ENCODE measurements at regions not wholly inside any gene's neighbourhood (a gene's known extent, or its start where the extent isn't known, plus 50 kb on each side); places are given as distances from the start of the nearest gene placed in this dataset.

DNA sequence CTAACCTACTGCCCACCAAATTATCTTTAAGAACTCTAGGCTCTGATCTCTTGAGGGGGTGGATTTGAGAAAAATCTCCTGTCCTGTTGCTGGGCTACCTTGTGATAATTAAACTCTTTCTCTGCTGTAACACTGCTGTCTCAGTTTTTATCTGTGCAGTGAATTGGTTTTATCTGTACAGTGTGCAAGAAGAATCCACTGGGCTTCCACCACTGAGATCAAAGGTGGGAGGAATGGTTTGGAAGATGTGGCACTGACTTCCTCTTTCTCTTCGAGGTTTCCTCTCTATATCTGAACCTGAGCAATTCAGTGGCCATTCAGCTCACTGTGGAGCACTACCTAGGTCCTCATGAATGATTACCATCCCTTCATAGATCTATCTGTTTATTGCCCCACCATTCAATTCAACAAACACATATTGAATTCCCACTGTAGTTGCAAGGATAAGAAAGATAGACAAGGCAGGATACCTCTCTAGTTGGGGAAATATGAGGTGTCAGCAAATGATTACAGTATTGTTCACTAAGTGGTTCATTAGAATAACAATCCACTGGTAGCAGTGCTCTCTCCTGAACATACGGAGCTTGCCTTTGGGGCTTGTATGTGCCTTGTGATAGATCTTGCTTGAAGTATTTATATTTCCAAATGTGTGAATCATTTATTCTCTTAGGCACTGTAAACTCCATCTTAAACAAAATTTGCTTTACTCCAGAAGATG is 172.1 kb upstream of the ARG1 start:
- Histone ChIP-seq H3K4me3 (no peak overlapping the region), H4K20me1 (replicated peaks; ENCODE audit: insufficient read depth) (no peaks in the 10 kb centered on the region), H3F3A (replicated peaks; ENCODE audit: low read depth) (no peaks in the 10 kb centered on the region), H3K27ac (ENCODE audit: low read depth) (no peak overlapping the region), H3K79me2 (replicated peaks; ENCODE audit: insufficient read depth) (no peaks in the 10 kb centered on the region), H3K27me3 (ENCODE audit: insufficient read depth) (no peaks in the 10 kb centered on the region), H3K4me1 (ENCODE audit: insufficient read depth) (0 out of 2 replicates have a peak, but pooled peaks cover 11% of the 10 kb centered on the region), H2AFZ (peak overlapping the region; percentile 5), H3K9me2 (ENCODE audit: insufficient read depth) (no peaks in the 10 kb centered on the region), H3K36me3 (ENCODE audit: insufficient read depth) (0 out of 2 replicates have a peak, but pooled peaks cover 3% of the 10 kb centered on the region), H3K4me2 (no peak overlapping the region)
- Mint-ChIP-seq H3K4me3 (no peak overlapping the region), H3K27ac (no peak overlapping the region), H3K9me3 (peaks cover 38% of the 10 kb centered on the region), H3K36me3 (ENCODE audit: low read depth) (peaks cover 38% of the 10 kb centered on the region), H3K27me3 (ENCODE audit: insufficient read depth, low read depth, poor library complexity) (no peaks in the 10 kb centered on the region), H3K4me1 (peaks cover 9% of the 10 kb centered on the region; the same call in 2 of the 3 replicates)
- peak; percentile 29; the same call in 1 of the 3 replicates for ATAC-seq
- DNase-seq (ENCODE audit: low spot score) = no peak
- TF ChIP-seq EZH2 (IDR thresholded peaks at IDR 0.05; ENCODE audit: low read depth, unreplicated experiment) = no peak
- TF ChIP-seq POLR2AphosphoS5 (IDR thresholded peaks at IDR 0.05; ENCODE audit: low read depth) = no peak
- no peak for TF ChIP-seq STAT1 (IDR thresholded peaks at IDR 0.05; ENCODE audit: unreplicated experiment)
- TF ChIP-seq, protein P1, sequence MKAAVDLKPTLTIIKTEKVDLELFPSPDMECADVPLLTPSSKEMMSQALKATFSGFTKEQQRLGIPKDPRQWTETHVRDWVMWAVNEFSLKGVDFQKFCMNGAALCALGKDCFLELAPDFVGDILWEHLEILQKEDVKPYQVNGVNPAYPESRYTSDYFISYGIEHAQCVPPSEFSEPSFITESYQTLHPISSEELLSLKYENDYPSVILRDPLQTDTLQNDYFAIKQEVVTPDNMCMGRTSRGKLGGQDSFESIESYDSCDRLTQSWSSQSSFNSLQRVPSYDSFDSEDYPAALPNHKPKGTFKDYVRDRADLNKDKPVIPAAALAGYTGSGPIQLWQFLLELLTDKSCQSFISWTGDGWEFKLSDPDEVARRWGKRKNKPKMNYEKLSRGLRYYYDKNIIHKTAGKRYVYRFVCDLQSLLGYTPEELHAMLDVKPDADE (IDR thresholded peaks at IDR 0.05) = no peak

DNA sequence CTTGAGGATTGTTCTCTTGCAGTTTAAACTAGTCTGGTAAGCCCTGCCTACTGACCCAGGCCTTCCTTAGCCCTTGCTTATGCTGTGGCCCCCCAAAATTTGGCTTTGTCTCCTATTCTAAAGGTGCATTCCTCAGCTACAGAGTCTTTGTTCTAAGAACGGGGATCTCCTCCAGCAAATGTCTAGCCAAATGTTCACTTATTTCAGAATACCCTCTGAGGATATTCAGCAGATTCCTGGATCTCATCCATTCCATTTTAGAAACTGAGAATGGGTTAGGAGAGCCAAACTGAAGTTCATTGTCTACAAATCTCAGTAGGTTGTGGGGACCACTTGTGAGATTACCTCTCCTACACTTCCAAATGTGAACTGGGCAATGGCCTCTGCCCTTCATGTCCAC is 164.2 kb upstream of the ARG1 start:
- Histone ChIP-seq H3K27me3 (ENCODE audit: insufficient read depth) (no peaks in the 10 kb centered on the region), H3K79me2 (replicated peaks; ENCODE audit: insufficient read depth) (no peaks in the 10 kb centered on the region), H3K9me2 (ENCODE audit: insufficient read depth) (peaks cover 9% of the 10 kb centered on the region; the same call in 1 of the 2 replicates), H3K27ac (ENCODE audit: low read depth) (no peak overlapping the region), H4K20me1 (replicated peaks; ENCODE audit: insufficient read depth) (no peaks in the 10 kb centered on the region), H3K4me2 (no peak overlapping the region), H3K36me3 (ENCODE audit: insufficient read depth) (no peaks in the 10 kb centered on the region), H2AFZ (0 out of 2 replicates have a peak overlapping the region, but pooled peaks have one; percentile 63), H3K4me1 (ENCODE audit: insufficient read depth) (no peaks in the 10 kb centered on the region), H3K4me3 (no peak overlapping the region), H3F3A (replicated peaks; ENCODE audit: low read depth) (no peaks in the 10 kb centered on the region)
- peaks cover 10% of the 10 kb centered on the region for H3K9me3 Mint-ChIP-seq
- H3K27ac Mint-ChIP-seq = no peak overlapping the region
- no peak overlapping the region for H3K4me3 Mint-ChIP-seq
- ATAC-seq (no peak), DNase-seq (ENCODE audit: low spot score) (no peak)
- peaks cover 16% of the 10 kb centered on the region for H3K36me3 Mint-ChIP-seq (ENCODE audit: low read depth)
- peaks cover 2% of the 10 kb centered on the region for H3K27me3 Mint-ChIP-seq (ENCODE audit: insufficient read depth, low read depth, poor library complexity)
- no peaks in the 10 kb centered on the region for H3K4me1 Mint-ChIP-seq
- TF ChIP-seq, protein P2, sequence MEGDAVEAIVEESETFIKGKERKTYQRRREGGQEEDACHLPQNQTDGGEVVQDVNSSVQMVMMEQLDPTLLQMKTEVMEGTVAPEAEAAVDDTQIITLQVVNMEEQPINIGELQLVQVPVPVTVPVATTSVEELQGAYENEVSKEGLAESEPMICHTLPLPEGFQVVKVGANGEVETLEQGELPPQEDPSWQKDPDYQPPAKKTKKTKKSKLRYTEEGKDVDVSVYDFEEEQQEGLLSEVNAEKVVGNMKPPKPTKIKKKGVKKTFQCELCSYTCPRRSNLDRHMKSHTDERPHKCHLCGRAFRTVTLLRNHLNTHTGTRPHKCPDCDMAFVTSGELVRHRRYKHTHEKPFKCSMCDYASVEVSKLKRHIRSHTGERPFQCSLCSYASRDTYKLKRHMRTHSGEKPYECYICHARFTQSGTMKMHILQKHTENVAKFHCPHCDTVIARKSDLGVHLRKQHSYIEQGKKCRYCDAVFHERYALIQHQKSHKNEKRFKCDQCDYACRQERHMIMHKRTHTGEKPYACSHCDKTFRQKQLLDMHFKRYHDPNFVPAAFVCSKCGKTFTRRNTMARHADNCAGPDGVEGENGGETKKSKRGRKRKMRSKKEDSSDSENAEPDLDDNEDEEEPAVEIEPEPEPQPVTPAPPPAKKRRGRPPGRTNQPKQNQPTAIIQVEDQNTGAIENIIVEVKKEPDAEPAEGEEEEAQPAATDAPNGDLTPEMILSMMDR (conservative IDR thresholded peaks at IDR 0.05; ENCODE audit: low read depth in 2 of 2) = no peak
- TF ChIP-seq, protein P3, sequence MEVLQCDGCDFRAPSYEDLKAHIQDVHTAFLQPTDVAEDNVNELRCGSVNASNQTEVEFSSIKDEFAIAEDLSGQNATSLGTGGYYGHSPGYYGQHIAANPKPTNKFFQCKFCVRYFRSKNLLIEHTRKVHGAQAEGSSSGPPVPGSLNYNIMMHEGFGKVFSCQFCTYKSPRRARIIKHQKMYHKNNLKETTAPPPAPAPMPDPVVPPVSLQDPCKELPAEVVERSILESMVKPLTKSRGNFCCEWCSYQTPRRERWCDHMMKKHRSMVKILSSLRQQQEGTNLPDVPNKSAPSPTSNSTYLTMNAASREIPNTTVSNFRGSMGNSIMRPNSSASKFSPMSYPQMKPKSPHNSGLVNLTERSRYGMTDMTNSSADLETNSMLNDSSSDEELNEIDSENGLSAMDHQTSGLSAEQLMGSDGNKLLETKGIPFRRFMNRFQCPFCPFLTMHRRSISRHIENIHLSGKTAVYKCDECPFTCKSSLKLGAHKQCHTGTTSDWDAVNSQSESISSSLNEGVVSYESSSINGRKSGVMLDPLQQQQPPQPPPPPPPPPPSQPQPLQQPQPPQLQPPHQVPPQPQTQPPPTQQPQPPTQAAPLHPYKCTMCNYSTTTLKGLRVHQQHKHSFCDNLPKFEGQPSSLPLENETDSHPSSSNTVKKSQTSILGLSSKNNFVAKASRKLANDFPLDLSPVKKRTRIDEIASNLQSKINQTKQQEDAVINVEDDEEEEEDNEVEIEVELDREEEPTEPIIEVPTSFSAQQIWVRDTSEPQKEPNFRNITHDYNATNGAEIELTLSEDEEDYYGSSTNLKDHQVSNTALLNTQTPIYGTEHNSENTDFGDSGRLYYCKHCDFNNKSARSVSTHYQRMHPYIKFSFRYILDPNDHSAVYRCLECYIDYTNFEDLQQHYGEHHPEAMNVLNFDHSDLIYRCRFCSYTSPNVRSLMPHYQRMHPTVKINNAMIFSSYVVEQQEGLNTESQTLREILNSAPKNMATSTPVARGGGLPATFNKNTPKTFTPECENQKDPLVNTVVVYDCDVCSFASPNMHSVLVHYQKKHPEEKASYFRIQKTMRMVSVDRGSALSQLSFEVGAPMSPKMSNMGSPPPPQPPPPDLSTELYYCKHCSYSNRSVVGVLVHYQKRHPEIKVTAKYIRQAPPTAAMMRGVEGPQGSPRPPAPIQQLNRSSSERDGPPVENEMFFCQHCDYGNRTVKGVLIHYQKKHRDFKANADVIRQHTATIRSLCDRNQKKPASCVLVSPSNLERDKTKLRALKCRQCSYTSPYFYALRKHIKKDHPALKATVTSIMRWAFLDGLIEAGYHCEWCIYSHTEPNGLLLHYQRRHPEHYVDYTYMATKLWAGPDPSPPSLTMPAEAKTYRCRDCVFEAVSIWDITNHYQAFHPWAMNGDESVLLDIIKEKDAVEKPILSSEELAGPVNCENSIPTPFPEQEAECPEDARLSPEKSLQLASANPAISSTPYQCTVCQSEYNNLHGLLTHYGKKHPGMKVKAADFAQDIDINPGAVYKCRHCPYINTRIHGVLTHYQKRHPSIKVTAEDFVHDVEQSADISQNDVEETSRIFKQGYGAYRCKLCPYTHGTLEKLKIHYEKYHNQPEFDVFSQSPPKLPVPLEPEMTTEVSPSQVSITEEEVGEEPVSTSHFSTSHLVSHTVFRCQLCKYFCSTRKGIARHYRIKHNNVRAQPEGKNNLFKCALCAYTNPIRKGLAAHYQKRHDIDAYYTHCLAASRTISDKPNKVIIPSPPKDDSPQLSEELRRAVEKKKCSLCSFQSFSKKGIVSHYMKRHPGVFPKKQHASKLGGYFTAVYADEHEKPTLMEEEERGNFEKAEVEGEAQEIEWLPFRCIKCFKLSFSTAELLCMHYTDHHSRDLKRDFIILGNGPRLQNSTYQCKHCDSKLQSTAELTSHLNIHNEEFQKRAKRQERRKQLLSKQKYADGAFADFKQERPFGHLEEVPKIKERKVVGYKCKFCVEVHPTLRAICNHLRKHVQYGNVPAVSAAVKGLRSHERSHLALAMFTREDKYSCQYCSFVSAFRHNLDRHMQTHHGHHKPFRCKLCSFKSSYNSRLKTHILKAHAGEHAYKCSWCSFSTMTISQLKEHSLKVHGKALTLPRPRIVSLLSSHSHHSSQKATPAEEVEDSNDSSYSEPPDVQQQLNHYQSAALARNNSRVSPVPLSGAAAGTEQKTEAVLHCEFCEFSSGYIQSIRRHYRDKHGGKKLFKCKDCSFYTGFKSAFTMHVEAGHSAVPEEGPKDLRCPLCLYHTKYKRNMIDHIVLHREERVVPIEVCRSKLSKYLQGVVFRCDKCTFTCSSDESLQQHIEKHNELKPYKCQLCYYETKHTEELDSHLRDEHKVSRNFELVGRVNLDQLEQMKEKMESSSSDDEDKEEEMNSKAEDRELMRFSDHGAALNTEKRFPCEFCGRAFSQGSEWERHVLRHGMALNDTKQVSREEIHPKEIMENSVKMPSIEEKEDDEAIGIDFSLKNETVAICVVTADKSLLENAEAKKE (CRISPR knock-in tag; IDR thresholded peaks at IDR 0.05) = no peak
- TF ChIP-seq REST (IDR thresholded peaks at IDR 0.05; ENCODE audit: unreplicated experiment) (no peak), CREB1 (CRISPR knock-in tag; IDR thresholded peaks at IDR 0.05; ENCODE audit: low read depth) (no peak)

Data from GM23338 (cell line).